HG03025 (cell line): ENCODE measurements at regions not wholly inside any gene's neighbourhood (a gene's known extent, or its start where the extent isn't known, plus 50 kb on each side); places are given as distances from the start of the nearest gene placed in this dataset.
"Not testable (repeated sequence)": the region's sequence is repeated elsewhere in the genome, so short reads cannot be mapped to it uniquely, and the experiment has no call there.

ENCODE experiments used
- ATAC-seq: cut with Tn5 transposase; IDR thresholded peaks from one replicate; pipeline ENCODE4 v1.9.1; 2021; ENCODE audit warnings: mild to moderate bottlenecking, moderate library complexity; ENCODE audit not compliant: unreplicated experiment, low FRiP score

- ATAC-seq = no peak
These were observed 111.7 kb downstream of the RHOU start for GRCh38 chr1:228846952-228847351.

- not testable (repeated sequence) for ATAC-seq
These were observed 112.2 kb downstream of the RHOU start for GRCh38 chr1:228847451-228847850.

- no peak for ATAC-seq
These were observed 113.1 kb downstream of the RHOU start for GRCh38 chr1:228848406-228848805.

GRCh38 chr1:228849011-228849541 is 113.8 kb downstream of the RHOU start:
- ATAC-seq = no peak

GRCh38 chr1:228850141-228851100 is 115.1 kb downstream of the RHOU start:
- ATAC-seq = no peak

DNA sequence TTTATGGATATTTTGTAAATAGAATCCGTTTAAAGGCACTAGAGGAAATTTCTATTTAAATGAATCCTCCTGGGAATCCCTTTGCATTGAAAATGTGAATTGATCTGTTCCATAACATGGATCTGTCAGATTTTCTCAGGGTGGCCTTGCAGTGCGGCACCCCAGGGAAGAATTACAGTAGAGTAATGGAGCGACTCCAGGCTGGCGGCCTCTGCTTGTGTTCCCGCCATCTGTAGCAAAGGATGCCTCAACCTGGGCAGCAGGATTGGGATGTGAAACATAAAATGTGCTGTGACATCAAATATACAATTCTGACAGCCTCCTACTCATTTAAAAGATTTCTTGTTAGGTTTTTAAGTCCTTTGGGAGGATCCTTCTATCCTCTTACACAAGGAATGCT is 115.9 kb downstream of the RHOU start:
- no peak for ATAC-seq

DNA sequence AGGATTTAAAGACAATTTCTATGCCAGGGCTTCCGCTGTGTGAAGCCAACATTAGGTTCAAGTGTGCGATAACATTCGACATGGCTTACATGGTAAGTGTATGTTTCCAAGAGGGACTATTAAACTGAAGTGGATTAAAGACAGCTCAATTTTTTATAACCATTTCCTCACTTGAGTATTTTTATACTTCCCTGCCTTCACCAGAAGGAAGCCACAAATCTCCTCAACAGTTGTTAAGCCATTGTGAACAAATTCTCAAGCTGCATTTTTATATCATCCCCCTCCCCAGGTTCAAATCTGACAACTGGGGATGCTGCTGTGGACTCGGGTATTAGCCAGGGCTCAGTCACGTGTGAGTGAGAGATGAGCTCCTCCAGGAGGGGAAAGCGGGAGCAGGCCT is 116.3 kb downstream of the RHOU start:
- ATAC-seq = no peak

GRCh38 chr1:228852024-228852423 is 116.7 kb downstream of the RHOU start:
- no peak for ATAC-seq

GRCh38 chr1:228852511-228853088 is 117.3 kb downstream of the RHOU start:
- no peak for ATAC-seq

DNA sequence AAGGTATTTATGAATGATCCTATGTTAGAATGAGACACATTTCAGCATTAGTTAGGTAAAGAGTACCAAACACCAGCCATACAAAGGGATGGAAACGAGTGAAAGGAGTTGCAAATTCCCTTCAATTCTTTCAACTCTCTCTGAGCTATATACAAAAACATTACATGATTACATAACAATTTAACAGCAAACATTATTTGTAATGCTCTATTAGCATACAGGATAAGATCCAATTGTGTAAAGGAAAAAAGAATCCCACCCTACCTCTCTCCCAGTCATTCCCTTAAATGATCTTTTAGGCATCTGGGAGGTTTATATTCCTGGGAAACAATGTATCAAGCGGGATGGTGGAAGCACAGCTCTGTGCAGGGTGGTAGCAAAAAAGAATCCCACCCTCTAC is 117.9 kb downstream of the RHOU start:
- ATAC-seq = no peak

DNA sequence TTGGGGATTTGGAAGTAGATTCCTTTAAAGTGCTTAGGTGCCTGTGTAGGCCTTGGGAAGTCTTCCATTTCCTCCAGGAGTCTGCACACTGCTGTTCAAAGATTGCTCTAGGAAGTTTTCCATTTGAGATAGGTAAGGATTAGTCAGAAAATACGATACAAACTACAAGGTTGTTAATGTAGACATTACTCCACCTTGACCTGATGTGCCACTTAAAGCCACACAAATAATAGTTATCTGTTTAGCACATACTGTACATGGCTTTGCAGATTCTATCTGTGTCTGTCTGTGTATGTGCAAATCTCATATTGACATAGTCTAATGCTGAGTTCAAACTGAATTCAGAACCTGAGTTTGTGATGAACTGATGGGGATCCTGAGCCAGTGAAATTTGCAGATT is 118.4 kb downstream of the RHOU start:
- no peak for ATAC-seq

DNA sequence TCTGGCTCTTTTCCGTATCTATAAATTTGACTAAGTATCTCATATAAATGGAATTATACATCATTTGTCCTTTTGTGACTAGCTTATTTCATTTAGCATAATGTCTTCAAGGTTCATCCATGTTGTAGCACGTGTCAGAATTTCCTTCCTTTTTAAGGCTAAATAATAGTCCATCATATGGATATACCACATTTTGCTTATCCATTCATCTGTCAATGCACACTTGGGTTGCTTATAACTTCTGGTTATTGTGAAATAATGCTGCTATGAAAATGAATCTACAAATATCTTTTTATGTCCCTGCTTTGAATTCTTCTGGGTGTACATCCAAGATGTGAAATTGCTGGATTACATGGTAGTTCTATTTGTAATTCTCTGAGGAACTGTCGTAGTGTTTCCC is 119.6 kb downstream of the RHOU start:
- ATAC-seq = no peak

DNA sequence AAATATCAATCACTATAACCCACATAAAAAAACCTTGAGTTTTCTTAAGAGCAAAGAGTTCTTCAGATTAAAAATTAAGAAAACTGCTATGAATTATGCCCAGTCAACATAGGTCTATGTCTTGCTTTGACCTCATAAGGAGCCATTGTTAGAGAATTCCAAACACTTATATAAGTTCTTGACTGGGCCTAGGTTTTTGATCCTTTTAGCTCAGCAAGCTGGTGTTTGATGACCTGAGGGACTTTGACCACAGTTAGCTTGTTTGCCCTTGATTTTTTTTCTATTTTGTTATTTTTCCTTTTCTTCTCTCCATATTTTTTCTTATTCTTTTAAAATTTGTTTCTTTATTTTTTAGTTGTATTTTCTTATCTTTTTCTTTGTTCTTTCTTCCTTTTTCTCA is 122.3 kb downstream of the RHOU start:
- no peak for ATAC-seq

DNA sequence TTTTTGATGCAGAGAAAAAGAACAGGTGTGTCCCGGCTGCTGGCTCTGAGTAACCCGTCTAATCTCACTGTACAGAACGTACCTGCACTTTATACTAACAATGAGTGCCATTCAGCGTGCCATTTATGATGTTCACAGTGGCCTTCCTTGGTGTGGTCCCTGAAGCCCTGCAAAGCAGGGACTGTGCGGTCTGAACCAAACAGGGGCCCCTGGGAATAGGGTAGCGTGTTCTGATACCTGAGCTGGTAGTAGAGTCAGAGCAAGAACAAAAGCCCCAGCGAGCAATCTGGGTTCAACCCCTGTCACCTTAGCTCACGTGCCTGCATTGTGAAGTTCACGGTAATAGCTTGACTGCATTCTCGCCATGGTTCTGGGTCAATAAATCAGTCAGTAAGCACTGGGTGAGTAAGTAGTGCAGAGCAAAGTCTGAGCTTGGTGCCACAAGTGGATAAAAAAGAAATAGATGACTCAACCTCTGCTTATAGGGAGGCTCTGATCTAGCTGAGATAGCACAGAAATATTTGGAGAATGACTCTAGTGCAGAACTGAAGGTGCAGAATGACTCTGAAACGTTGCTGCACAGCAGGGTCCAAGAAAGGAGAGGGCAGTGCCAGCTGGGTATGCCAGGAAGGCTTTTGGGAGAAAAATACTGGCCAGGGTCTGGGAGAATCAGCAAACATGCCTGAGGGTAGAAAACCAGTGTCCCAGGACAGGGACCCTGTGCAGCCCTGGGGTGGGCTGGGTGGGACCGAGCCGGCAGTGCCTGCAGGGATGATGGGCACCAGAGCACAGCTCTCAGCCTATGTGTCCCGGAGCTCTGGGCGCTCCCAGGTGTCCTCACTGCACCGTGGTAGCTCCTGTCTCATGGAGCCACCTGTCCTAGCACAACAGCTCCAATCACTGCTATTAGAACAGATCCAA is 125.9 kb downstream of the RHOU start:
- ATAC-seq = no peak

DNA sequence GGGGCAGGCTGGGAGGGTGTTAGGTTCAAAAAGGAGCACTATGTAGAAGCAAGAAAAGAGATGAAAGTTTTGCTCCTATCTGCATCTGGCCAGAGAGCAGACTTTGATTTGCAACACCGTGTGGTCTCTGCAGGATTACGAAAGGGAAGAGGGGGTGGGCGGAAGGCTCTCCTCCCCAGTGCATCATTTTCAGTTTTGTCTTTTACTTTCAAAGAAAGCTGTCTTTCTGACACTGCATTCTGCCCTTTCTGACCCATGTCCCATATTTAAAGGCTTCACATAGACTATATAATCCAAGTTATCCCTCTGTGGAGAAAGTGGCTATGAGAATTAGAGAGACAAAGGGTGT is 126.5 kb downstream of the RHOU start:
- peak; percentile 64 for ATAC-seq

- ATAC-seq = no peak
These were observed 127.5 kb downstream of the RHOU start for GRCh38 chr1:228862542-228863505.

DNA sequence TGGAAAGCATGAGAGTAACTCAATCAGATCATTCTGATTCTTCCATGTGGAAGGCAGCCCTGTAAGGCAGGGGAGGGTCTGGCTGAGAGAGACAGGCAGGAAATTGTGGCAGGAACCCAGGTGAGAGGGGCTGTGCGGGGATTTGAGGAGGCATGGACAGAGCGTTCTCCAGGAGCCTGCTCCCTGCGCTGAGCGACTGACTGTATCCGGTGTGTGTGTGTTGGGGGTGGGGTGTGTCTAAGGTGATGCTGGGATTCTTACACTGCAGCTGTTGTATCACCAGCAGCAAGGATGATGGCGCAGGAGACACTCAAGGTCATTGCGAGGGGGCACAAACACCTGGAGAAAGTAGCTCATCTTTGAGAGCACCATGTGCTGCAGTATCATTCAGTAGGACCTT is 128.5 kb downstream of the RHOU start:
- ATAC-seq = no peak

DNA sequence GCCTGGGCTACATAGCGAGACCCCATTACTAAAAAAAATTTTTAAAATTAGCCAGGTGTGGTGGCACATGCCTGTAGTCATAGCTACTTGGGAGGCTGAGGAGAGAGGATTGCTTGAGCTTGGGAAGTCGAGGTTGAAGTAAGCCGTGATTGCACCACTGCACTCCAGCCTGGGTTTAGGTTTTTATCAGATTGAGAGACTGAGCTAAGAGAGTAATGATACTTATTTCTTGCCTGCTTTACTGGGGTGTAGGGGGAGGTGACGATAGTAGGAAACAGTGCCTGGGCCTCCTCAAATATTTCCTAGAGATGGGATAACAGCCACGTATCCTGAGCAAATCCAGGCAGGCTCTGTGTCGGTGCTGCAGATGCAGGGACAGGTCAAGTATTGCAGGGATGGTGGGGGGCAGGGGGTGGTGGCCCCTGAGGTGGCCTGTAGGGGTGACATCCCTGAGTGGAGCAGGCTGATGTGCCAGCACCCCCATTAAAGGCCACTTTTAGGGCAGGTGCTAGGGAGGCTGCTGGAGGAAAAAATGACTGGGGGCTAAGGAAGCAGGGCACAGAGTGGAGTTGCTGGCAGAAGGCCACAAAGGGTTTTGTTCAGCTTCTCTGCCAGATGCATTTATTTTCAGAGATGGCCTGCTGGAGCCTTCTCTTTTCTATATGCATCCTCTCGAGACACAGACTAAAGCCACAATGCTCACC is 130.5 kb downstream of the RHOU start:
- no peak for ATAC-seq

DNA sequence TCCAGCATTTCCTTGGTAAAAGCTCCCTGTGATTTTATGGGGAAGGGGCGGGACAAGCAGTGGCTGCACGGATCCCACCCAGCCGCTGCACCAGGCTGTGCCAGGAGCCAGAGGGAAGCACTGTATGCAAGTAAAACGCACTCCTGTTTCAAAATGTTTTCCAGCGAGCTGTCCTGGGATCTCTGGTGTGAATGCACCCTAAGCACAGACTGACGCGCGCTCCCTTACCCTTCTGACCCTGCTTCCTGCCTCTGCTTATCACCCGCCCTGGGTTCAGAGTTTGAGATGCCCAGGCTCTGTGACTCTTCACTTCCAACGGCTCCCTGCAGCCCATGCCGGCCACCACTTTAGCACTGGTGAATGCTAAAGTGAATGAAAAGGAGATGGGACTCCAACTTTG is 131.2 kb downstream of the RHOU start:
- no peak for ATAC-seq
